ENCODE measurements at regions not wholly inside any gene's neighbourhood (a gene's known extent, or its start where the extent isn't known, plus 50 kb on each side); places are given as distances from the start of the nearest gene placed in this dataset.
"Not testable (repeated sequence)": the region's sequence is repeated elsewhere in the genome, so short reads cannot be mapped to it uniquely, and the experiment has no call there.

- no peak for DNase-seq
Observed at GRCh38 chr1:79517470-79518224, 511.1 kb upstream of the ADGRL4 start.

GRCh38 chr1:79507770-79508169 is 501.2 kb upstream of the ADGRL4 start:
- no peak for DNase-seq

GRCh38 chr1:79501153-79501552 is 494.6 kb upstream of the ADGRL4 start:
- DNase-seq: no peak

DNA sequence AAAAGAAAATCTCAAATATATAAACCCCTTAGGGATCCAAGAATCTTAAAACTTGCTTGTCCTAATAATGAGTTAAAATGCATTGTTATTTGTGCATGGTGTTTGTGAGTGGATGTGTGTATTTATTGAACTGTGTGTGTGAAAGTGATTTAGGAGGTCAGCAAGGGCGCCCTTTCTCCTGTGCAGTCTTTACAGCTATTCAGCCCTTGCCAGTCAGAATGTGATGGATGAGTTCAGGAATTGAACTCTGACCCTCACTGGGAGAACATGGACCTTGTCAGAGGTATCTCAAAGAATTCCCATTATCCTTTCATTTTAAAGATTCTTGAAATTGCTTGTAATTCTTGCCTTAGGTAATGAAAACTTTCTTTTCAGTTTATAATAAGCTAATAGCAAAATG is 493.0 kb upstream of the ADGRL4 start:
- DNase-seq: no peak

DNA sequence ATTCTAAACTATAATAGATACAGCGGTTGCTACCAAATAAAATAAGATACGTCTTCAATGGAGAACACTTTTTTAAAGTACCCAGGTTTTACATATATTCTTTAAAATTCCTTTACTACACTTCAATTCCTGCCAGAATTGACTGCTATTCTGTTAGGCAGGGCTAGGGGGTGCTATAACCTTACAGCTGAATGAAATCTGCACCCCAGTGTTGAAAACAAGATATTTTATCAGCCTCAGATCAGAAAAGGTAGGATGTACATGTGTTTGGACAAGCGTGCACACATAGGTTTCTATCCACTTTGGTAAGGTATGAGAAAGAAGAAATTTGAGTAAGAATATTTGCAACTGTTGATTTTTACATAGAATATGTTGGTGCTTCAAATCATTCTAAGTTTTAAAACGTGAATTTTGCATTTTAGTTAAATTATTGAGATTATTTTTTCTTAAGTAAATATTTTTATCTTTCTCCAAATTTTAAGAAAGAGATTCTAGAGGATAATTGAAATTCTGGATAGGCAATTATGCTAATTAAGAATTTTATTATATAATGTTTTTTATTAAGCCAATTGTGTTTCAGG is 490.8 kb upstream of the ADGRL4 start:
- no peak for DNase-seq

DNA sequence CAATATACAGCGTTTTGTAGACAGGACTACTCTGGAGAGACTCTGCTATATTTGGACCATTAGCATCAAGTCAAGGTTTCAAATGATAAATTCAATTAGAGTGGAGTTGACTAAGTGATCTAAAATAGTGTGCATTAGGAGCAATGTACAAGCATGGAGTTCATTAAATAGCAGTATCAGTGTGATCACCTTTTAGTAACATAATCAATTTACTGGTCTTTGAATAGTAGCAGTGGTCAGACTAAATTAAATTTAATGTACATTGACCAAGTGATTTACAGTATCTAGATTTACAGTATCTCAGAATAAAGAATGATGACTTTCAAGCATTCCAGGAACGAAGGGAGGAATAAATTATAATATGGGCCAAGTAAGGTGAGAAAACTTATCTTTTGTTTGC is 489.6 kb upstream of the ADGRL4 start:
- no peak for DNase-seq

- not testable (repeated sequence) for DNase-seq
Observed at GRCh38 chr1:79493702-79494101, 487.2 kb upstream of the ADGRL4 start.

GRCh38 chr1:79488572-79489121 is 482.1 kb upstream of the ADGRL4 start:
- DNase-seq: not testable (repeated sequence)

GRCh38 chr1:79478728-79479373 is 472.3 kb upstream of the ADGRL4 start:
- DNase-seq: no peak

DNA sequence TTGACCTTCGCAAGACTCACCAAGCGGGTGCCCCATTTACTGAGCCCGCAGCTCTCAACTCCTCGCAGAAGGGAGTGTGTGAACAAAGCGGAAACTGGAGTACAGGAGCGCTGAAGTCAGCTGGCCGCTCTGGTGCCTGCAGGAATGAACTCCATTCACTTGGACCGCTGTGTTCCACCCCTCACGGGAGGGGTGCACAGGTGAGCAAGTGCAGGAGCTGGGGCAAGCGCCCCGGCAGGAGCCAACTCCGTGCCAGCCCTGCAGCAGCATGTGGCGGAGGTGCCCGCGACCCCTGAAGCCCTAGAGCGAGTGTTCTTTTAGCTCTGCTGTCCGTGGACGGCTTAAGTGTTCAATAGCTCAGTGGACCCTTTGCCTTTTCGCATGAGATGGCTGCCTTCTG is 471.6 kb upstream of the ADGRL4 start:
- DNase-seq: no peak

GRCh38 chr1:79472067-79472656 is 465.6 kb upstream of the ADGRL4 start:
- DNase-seq: no peak

- DNase-seq: no peak
Observed at GRCh38 chr1:79469139-79469538, 462.6 kb upstream of the ADGRL4 start.

DNA sequence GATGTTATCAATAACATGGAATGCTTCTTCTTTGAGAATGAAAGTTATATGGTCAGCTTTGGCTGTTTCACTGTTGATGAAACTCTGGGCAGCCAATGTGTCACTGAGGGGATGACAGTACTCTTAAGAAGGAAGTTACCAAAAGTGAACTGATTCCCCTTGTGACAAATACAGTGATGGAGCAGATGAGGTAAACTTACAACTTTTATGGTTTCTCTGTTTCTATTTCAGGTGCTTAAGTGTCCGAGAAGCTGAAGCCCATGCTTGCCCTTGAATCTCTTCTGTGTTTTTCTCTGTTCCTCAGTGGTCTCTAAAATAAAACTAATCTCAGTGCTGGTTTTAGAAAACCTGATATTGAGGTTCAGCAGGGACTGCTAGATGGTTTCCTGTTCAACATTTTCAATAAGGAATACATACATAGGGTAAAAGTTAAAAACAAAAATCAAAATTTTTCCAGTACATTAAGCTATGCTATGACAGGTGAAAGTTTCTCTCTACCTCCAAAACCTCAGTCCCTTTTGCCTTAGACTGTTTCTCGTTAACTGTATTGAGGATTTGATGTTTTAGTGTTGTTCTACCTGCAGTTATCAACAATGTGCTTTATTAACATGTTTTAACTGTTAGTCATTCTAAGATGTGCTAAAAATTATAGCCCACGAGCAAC is 454.4 kb upstream of the ADGRL4 start:
- DNase-seq: no peak

GRCh38 chr1:79457562-79458224 is 451.2 kb upstream of the ADGRL4 start:
- DNase-seq: no peak

GRCh38 chr1:79448426-79448825 is 441.9 kb upstream of the ADGRL4 start:
- no peak for DNase-seq

GRCh38 chr1:79441238-79441637 is 434.7 kb upstream of the ADGRL4 start:
- DNase-seq: no peak

DNA sequence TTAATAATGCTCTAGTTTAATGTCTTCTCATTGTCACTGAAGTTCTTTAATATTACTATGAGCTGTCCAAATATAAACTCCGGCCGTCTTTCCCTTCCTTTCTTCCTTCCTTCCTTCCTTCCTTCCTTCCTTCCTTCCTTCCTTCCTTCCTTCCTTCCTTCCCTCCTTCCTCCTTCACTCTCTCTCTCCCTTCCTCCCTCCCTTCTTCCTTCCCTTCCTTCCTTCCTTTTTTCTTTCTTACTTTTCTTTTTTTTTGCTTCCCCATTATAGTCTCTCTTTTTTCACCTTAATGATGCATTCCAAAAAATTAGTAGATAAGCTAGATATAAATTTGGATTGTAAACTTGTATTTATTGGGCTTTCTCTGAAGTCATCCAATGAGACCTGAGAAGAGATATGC is 431.0 kb upstream of the ADGRL4 start:
- no peak for DNase-seq

GRCh38 chr1:79431340-79431739 is 424.8 kb upstream of the ADGRL4 start:
- no peak for DNase-seq

DNA sequence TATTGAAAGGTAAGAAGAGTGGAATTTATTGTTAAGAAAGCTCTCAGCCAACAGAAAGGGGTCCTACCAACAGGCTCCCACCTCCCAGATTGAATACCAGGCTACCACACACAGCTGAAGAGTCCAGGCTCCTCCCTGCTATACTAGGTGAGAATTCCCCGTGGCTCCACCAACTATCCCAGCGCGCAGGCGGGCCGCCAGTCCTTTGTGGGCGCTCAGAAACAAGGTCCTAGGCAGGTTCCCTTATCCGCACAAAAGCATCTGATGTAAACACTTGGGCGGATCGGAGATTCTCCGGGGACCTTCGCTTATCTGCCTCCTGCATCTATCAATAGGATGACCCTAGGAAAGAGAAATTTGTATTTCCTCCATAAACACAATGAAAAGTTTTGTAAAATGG is 423.9 kb upstream of the ADGRL4 start:
- no peak for DNase-seq

DNA sequence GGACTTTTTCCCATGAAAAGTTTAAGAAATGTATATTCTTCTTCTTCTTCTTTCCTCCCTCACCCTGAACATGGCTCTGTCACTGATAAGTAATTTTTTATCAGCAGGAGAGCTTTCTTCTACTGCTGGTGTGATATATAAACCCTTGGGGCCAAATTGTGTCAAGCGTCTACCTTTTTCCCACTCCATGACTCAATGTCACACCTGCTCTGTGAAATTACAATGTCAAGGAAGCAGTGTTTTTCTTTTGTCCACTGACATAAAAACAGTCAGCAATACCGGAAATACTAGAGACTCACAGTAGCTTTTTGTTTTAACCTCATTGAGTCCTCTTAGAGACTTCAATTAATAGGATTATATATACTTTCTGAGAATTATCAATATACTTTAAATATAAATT is 416.2 kb upstream of the ADGRL4 start:
- DNase-seq: no peak

GRCh38 chr1:79398501-79398900 is 392.0 kb upstream of the ADGRL4 start:
- no peak for DNase-seq

GRCh38 chr1:79396901-79397300 is 390.4 kb upstream of the ADGRL4 start:
- DNase-seq: no peak

Data from activated T-cell treated with anti-CD3 and anti-CD28 coated beads, Interleukin-2, amount 50 U/mL, for 48 hours (primary cell).